Panc1 (cell line): ENCODE measurements at regions not wholly inside any gene's neighbourhood (a gene's known extent, or its start where the extent isn't known, plus 50 kb on each side); places are given as distances from the start of the nearest gene placed in this dataset.

Experiments
- ATAC-seq: fragments of 200-7000 bp; cut with Tn5 transposase; 2 replicates; pipeline ENCODE4 v1.9.1; 2020; ENCODE audit warnings: mild to moderate bottlenecking, moderate library complexity
- BruUV-seq: library from RNA; stranded (reverse); fragments of 400-500 nt; replicated peaks from 2 replicates; lab custom pipeline; 2021; lab: Mats Ljungman, UMichigan
- CTCF ChIA-PET: fragments of 300-600 bp; sonication (Branson Sonifier 250); formaldehyde crosslinking; loops from one replicate; lab custom pipeline; 2022; ENCODE audit warnings: antibody characterized with exemption; lab: Charles Lee
- POLR2A ChIA-PET: fragments of 300-600 bp; sonication (Branson Sonifier 250); formaldehyde crosslinking; loops from one replicate; lab custom pipeline; 2022; ENCODE audit warnings: antibody characterized with exemption; lab: Charles Lee
- DNase-seq: peaks from one replicate; pipeline ENCODE4 v3.0.0-alpha.2; 2010; ENCODE audit warnings: low read depth, low spot score
- H3K27ac ChIP-seq: 2 replicates; pipeline ENCODE4 v1.5.1; 2011; ENCODE audit warnings: mild to moderate bottlenecking, low read length, inconsistent platforms
- H3K27me3 ChIP-seq: fragments of 200-500 bp; sonication (Bioruptor generic); 2 replicates; pipeline ENCODE4 v1.6.0; 2014; ENCODE audit warnings: low read length, inconsistent platforms; ENCODE audit not compliant: control insufficient read depth, insufficient read depth
- H3K36me3 ChIP-seq: fragments of 200-500 bp; sonication (Bioruptor generic); 2 replicates; pipeline ENCODE4 v1.5.1; 2014; ENCODE audit warnings: inconsistent platforms, mild to moderate bottlenecking, low read length, moderate library complexity; ENCODE audit not compliant: control insufficient read depth, insufficient read depth
- H3K4me1 ChIP-seq: 2 replicates; pipeline ENCODE4 v1.5.1; 2011; ENCODE audit warnings: inconsistent platforms, mild to moderate bottlenecking, low read length, moderate library complexity; ENCODE audit not compliant: control insufficient read depth, insufficient read depth
- H3K4me3 ChIP-seq, 2 experiments: 2 replicates each; pipeline ENCODE4 v1.5.1; 2011 to 2012; ENCODE audit warnings: low read depth in 2 of 2, low read length in 2 of 2, mild to moderate bottlenecking in 2 of 2, inconsistent platforms in 1 of 2, moderate library complexity in 1 of 2
- H3K9me3 ChIP-seq: fragments of 200-500 bp; sonication (Bioruptor generic); 2 replicates; pipeline ENCODE4 v1.5.1; 2014; ENCODE audit warnings: low read depth, mild to moderate bottlenecking, inconsistent platforms, low read length, moderate library complexity; ENCODE audit not compliant: control insufficient read depth, insufficient read depth
- CTCF ChIP-seq: fragments of 450-650 bp; IDR thresholded peaks from 2 replicates; pipeline ENCODE4 v1.5.1; 2017; ENCODE audit warnings: mild to moderate bottlenecking
- POLR2AphosphoS5 ChIP-seq: IDR thresholded peaks from 2 replicates; pipeline ENCODE4 v1.6.1; 2012; ENCODE audit warnings: mild to moderate bottlenecking, low read depth, low read length, moderate library complexity
- REST ChIP-seq, 2 experiments: IDR thresholded peaks; 2 replicates each; pipeline ENCODE4 v1.6.1; 2011 to 2012; ENCODE audit warnings: low read depth in 2 of 2, control low read depth in 1 of 2, low read length in 1 of 2, mild to moderate bottlenecking in 1 of 2, moderate library complexity in 1 of 2; ENCODE audit not compliant: insufficient read depth in 1 of 2
- SIN3A ChIP-seq: IDR thresholded peaks from 2 replicates; pipeline ENCODE4 v1.6.1; 2012; ENCODE audit warnings: low read depth, mild to moderate bottlenecking, low read length, moderate library complexity, borderline replicate concordance; ENCODE audit not compliant: insufficient read depth
- TCF7L2 ChIP-seq: IDR thresholded peaks from 2 replicates; pipeline ENCODE4 v1.6.1; 2011; ENCODE audit warnings: mild to moderate bottlenecking, low read depth, low read length, inconsistent platforms
- in situ Hi-C: cut with HindIII; loops from 2 replicates; pipeline ENCODE4 v1.10.0; 2016; ENCODE audit warnings: low sequenced_read_pairs, low pct_unique_long_range_greater_than_20kb
- intact Hi-C: fragments of 100-400 bp; cut with micrococcal nuclease; formaldehyde crosslinking; loops from one replicate; pipeline ENCODE4 v1.10.0; 2022; ENCODE audit not compliant: unreplicated experiment

- no peak overlapping the region for H3K4me3 ChIP-seq
- H3K9me3 ChIP-seq, result no peaks in the 10 kb centered on the region
- POLR2A ChIA-PET, result no interaction called here
- intact Hi-C loops (loop anchor here (10.0 kb wide), 1 partner anchor 732 kb away; the partner anchor contains the start of gene INHBB), in situ Hi-C loops (no loop called here)
- DNase-seq (no peak), ATAC-seq (peak; percentile 59)
- no TSS peak for BruUV-seq
- H3K36me3 ChIP-seq, result no peaks in the 10 kb centered on the region
- H3K27ac ChIP-seq, result no peak overlapping the region
- TF ChIP-seq POLR2AphosphoS5 (no peak), CTCF (peak; percentile 99), TCF7L2 (no peak)
- no peaks in the 10 kb centered on the region for H3K27me3 ChIP-seq
- CTCF ChIA-PET, result interaction anchor here (0.5 to 1.5 kb wide), 2 partner anchors 381 to 383 kb away, joined by 4 to 6 read pairs; no protein-coding TSS in a partner anchor
- H3K4me1 ChIP-seq, result peaks cover 13% of the 10 kb centered on the region
Observed at GRCh38 chr2:121076885-121077549, 208.0 kb downstream of the TFCP2L1 start.

GRCh38 chr2:121078899-121079298 lies 206.1 kb downstream of the TFCP2L1 start:
- intact Hi-C loops, result loop anchor here (10.0 kb wide), 1 partner anchor 734 kb away; the partner anchor contains the start of gene INHBB
- in situ Hi-C loops, result no loop called here
- POLR2A ChIA-PET, result no interaction called here

More at GRCh38 chr2:121078899-121079298, 206.1 kb downstream of the TFCP2L1 start:
- H3K4me1 ChIP-seq, result peaks cover 13% of the 10 kb centered on the region
- BruUV-seq, result no TSS peak
- H3K27me3 ChIP-seq, result no peaks in the 10 kb centered on the region
- no peaks in the 10 kb centered on the region for H3K9me3 ChIP-seq
- no peak overlapping the region for H3K4me3 ChIP-seq
- no peak for ATAC-seq
- TF ChIP-seq CTCF (no peak), POLR2AphosphoS5 (no peak), TCF7L2 (no peak), SIN3A (no peak), REST (IDR thresholded peaks at IDR 0.05; ENCODE audit: insufficient read depth in 1 of 2, low read depth in 2 of 2, low read length in 1 of 2) (no peak)
- no peaks in the 10 kb centered on the region for H3K36me3 ChIP-seq
- no peak overlapping the region for H3K27ac ChIP-seq
- no peak for DNase-seq
- CTCF ChIA-PET, result interaction anchor here (0.7 to 2.4 kb wide), 6 partner anchors 8 to 389 kb away, joined by 5 to 15 read pairs (median 8); no protein-coding TSS in a partner anchor
